IPS-NIHi11 (cell line): ENCODE measurements at regions not wholly inside any gene's neighbourhood (a gene's known extent, or its start where the extent isn't known, plus 50 kb on each side); places are given as distances from the start of the nearest gene placed in this dataset.
"Not testable (repeated sequence)": the region's sequence is repeated elsewhere in the genome, so short reads cannot be mapped to it uniquely, and the experiment has no call there.

ENCODE experiments used
- DNase-seq: peaks from one replicate; pipeline ENCODE4 v3.0.0; 2012; ENCODE audit warnings: mixed read lengths, low spot score

GRCh38 chr6:168192901-168193815 lies 114.1 kb upstream of the FRMD1 start:
- DNase-seq, result no peak

- no peak for DNase-seq
Measured at GRCh38 chr6:168192195-168192900, 113.3 kb upstream of the FRMD1 start.

GRCh38 chr6:168190646-168191443 lies 111.8 kb upstream of the FRMD1 start:
- no peak for DNase-seq

DNA sequence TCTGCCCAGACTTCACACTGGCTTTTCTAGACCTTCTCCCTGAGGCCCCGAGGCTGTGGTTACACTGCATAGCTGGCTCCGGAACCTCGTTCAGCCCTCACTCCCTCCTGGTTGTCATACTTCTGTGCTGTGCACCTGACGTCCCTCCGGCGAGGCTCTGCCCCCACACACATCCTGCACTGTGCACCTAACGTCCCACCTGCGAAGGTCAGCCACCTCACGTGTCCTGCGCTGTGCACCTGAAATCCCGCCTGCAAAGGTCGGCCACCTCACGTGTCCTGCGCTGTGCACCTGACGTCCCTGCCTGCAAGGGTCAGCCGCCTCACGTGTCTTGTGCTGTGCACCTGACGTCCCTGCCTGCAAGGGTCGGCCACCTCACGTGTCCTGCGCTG lies 111.0 kb upstream of the FRMD1 start:
- no peak for DNase-seq

- DNase-seq, result no peak
Measured at GRCh38 chr6:168189200-168190013, 110.4 kb upstream of the FRMD1 start.

DNA sequence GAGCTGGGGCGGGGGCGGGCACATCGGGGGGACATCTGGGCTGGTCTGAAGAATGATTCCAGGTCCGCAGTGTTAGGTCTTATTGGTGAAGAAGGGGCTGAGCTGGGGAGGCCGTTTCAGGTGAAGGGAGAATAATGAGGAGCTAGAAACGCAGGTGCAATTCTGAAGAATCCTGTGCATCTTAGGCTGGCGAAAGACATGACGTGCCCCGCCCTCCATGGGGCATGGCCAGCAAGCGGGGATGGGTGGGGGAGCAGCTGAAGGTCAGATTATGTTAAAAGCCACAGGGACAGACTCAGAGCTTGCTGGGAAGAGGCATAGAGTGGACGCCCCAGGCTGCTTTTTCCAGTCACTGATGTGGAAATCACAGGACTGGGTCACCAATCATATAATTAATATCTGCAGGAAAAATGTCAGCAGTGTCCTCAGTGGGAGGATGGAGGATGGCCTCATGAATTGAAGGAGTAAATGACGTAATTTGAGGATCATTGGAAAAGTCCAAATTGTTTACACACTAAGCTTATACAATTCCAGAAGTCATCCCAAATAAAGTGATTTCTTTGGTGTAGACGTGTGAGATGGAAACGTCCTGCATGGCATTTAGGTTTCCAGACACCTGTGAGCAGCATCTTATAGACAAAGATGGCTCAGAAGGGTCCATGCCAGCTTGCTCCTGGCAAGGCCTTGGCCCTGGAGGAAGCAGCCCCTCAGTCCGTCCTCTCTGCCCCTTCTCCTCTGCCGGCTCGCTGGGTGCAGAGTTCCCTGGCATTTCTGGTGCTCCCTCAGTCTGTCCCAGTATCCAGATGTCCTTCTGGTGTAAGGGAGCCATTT lies 109.6 kb upstream of the FRMD1 start:
- no peak for DNase-seq

- DNase-seq, result no peak
Measured at GRCh38 chr6:168186438-168186837, 107.4 kb upstream of the FRMD1 start.

- DNase-seq, result not testable (repeated sequence)
Measured at GRCh38 chr6:168186018-168186417, 107.0 kb upstream of the FRMD1 start.

DNA sequence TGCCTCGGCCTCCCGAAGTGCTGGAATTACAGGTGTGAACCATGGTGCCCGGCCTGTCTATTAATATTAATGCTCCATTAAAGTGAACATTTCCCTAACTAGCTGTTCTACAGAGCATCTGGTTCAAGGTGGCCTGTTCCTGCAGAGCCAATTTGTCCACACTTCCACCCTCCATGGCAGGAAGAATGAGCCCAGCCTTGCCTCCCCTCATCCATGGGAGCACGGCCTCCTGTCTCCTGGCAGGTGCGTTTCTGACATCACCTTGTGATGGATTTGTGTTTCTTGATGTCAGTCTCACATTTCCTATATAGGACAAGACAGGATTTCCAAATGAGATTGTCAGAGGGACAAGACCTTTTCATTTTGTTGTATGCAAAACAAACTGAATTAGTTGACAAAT lies 105.7 kb upstream of the FRMD1 start:
- DNase-seq, result no peak

DNA sequence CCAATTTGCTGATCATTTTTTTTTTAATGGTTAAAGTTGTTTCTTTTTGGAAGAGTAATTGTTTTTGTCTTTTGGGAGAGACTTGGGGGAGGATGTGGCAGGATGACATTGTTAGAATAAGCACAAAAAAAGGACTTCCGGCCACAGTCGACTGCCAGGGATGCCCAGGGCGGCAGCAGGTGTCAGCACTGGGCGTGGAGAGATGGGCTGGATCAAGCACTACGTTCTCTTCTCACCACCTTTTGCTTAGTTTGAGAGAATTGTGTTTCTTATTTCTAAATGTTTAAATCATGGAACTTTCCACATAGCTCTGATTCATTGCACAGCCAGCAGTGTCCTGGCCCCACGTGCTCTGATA lies 104.6 kb upstream of the FRMD1 start:
- no peak for DNase-seq

DNA sequence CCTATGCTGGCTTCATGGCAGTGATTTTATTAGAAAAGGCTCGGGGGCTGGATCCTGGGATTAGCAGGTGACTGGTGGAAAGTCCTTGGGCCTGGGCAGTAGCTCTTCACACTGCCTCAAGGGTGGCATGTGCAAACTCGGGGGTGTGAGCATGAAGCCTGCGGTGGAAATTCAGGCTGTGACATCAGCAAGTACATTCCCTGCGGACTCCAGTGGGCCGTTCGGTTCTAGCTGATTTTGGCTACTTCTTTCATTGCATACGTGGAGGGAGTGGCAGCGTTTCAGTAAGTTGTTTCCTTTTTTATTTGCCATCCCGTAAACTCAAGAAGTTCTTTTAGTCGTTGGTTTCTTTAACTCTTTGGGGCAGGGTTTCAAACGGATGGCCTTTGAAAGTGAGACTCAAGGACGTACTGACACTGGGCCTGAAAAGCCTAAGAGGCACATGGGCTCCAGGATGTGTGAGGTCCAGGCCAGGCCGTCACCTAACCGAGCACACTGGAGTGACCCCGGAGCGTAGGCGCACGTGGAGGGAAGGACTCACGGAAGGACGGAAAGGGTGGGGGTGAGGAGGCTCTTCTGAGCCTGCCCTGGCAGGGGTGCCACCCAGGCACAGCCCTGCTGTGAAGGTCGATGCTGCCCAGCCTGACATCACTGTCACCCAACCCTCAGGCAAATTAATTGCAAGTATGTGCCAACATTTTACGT lies 104.0 kb upstream of the FRMD1 start:
- DNase-seq, result no peak

- no peak for DNase-seq
Measured at GRCh38 chr6:168182366-168182765, 103.4 kb upstream of the FRMD1 start.

DNA sequence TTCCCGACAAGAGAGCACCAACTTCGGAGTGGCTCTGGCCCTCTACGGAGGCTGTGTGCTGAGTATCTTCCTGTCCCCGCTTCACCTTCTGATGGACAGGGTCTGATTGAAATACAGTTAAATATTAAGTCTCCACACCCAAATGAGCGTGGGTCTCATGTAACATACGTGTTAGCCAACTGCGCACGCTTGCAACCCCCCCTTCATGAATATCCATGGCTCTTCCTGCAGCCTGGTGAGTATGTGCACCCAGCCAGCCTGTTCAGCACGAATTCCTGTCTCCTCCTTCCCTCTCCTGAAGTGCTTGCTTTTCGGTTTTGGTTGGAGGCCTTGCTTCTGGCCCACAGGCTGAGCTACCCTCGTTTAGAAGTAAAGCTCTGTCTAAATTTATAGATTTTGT lies 102.9 kb upstream of the FRMD1 start:
- no peak for DNase-seq

GRCh38 chr6:168181316-168181715 lies 102.3 kb upstream of the FRMD1 start:
- DNase-seq, result no peak

- no peak for DNase-seq
Measured at GRCh38 chr6:168180548-168181011, 101.6 kb upstream of the FRMD1 start.

- DNase-seq, result no peak
Measured at GRCh38 chr6:168179702-168180382, 100.8 kb upstream of the FRMD1 start.

- DNase-seq, result no peak
Measured at GRCh38 chr6:168179133-168179532, 100.1 kb upstream of the FRMD1 start.

GRCh38 chr6:168177103-168177891 lies 98.3 kb upstream of the FRMD1 start:
- DNase-seq, result no peak
